ENCODE measurements at regions not wholly inside any gene's neighbourhood (a gene's known extent, or its start where the extent isn't known, plus 50 kb on each side); places are given as distances from the start of the nearest gene placed in this dataset.
"Not testable (repeated sequence)": the region's sequence is repeated elsewhere in the genome, so short reads cannot be mapped to it uniquely, and the experiment has no call there.

DNA sequence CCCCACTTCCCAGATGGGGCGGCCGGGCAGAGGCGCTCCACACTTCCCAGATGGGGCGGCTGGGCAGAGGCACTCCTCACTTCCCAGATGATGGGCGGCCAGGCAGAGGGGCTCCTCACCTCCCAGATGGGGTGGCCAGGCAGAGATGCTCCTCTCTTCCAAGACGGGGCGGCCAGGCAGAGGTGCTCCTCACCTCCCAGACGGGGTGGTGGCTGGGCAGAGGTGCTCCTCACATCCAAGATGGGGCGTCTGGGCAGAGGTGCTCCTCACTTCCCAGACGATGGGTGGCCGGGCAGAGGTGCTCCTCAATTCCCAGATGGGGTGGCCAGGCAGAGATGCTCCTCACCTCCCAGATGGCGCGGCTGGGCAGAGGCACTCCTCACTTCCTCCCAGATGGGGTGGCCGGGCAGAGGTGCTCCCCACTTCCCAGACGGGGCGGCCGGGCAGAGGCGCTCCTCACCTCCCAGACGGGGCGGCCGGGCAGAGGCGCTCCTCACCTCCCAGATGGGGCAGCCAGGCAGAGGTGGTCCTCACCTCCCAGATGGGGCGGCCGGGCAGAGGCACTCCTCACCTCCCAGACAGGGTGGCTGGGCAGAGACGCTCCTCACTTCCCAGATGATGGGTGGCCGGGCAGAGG lies 275.2 kb downstream of the LIPI start:
- TF ChIP-seq, protein P1, sequence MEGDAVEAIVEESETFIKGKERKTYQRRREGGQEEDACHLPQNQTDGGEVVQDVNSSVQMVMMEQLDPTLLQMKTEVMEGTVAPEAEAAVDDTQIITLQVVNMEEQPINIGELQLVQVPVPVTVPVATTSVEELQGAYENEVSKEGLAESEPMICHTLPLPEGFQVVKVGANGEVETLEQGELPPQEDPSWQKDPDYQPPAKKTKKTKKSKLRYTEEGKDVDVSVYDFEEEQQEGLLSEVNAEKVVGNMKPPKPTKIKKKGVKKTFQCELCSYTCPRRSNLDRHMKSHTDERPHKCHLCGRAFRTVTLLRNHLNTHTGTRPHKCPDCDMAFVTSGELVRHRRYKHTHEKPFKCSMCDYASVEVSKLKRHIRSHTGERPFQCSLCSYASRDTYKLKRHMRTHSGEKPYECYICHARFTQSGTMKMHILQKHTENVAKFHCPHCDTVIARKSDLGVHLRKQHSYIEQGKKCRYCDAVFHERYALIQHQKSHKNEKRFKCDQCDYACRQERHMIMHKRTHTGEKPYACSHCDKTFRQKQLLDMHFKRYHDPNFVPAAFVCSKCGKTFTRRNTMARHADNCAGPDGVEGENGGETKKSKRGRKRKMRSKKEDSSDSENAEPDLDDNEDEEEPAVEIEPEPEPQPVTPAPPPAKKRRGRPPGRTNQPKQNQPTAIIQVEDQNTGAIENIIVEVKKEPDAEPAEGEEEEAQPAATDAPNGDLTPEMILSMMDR (tag by site-specific recombination; IDR thresholded peaks at IDR 0.05): not testable (repeated sequence)
- TF ChIP-seq, protein P2, sequence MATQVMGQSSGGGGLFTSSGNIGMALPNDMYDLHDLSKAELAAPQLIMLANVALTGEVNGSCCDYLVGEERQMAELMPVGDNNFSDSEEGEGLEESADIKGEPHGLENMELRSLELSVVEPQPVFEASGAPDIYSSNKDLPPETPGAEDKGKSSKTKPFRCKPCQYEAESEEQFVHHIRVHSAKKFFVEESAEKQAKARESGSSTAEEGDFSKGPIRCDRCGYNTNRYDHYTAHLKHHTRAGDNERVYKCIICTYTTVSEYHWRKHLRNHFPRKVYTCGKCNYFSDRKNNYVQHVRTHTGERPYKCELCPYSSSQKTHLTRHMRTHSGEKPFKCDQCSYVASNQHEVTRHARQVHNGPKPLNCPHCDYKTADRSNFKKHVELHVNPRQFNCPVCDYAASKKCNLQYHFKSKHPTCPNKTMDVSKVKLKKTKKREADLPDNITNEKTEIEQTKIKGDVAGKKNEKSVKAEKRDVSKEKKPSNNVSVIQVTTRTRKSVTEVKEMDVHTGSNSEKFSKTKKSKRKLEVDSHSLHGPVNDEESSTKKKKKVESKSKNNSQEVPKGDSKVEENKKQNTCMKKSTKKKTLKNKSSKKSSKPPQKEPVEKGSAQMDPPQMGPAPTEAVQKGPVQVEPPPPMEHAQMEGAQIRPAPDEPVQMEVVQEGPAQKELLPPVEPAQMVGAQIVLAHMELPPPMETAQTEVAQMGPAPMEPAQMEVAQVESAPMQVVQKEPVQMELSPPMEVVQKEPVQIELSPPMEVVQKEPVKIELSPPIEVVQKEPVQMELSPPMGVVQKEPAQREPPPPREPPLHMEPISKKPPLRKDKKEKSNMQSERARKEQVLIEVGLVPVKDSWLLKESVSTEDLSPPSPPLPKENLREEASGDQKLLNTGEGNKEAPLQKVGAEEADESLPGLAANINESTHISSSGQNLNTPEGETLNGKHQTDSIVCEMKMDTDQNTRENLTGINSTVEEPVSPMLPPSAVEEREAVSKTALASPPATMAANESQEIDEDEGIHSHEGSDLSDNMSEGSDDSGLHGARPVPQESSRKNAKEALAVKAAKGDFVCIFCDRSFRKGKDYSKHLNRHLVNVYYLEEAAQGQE (tag by site-specific recombination; IDR thresholded peaks at IDR 0.05): not testable (repeated sequence)
- TF ChIP-seq, protein P3, sequence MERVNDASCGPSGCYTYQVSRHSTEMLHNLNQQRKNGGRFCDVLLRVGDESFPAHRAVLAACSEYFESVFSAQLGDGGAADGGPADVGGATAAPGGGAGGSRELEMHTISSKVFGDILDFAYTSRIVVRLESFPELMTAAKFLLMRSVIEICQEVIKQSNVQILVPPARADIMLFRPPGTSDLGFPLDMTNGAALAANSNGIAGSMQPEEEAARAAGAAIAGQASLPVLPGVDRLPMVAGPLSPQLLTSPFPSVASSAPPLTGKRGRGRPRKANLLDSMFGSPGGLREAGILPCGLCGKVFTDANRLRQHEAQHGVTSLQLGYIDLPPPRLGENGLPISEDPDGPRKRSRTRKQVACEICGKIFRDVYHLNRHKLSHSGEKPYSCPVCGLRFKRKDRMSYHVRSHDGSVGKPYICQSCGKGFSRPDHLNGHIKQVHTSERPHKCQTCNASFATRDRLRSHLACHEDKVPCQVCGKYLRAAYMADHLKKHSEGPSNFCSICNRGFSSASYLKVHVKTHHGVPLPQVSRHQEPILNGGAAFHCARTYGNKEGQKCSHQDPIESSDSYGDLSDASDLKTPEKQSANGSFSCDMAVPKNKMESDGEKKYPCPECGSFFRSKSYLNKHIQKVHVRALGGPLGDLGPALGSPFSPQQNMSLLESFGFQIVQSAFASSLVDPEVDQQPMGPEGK (tag by site-specific recombination; IDR thresholded peaks at IDR 0.05): not testable (repeated sequence)
- TF ChIP-seq ZNF654 (tag by site-specific recombination; IDR thresholded peaks at IDR 0.05; ENCODE audit: low read depth); ZNF324 (tag by site-specific recombination; IDR thresholded peaks at IDR 0.05): not testable (repeated sequence)
